GM21367 (cell line): ENCODE measurements at regions not wholly inside any gene's neighbourhood (a gene's known extent, or its start where the extent isn't known, plus 50 kb on each side); places are given as distances from the start of the nearest gene placed in this dataset.
"Not testable (repeated sequence)": the region's sequence is repeated elsewhere in the genome, so short reads cannot be mapped to it uniquely, and the experiment has no call there.

ENCODE experiments used
- ATAC-seq: cut with Tn5 transposase; IDR thresholded peaks from one replicate; pipeline ENCODE4 v1.9.1; 2021; ENCODE audit not compliant: unreplicated experiment

GRCh38 chr5:13248253-13248652 lies 696.2 kb downstream of the DNAH5 start:
- ATAC-seq, result no peak

GRCh38 chr5:13246053-13246452 lies 698.4 kb downstream of the DNAH5 start:
- no peak for ATAC-seq

GRCh38 chr5:13244151-13244550 lies 700.3 kb downstream of the DNAH5 start:
- ATAC-seq, result no peak

- no peak for ATAC-seq
Measured at GRCh38 chr5:13227513-13227912, 717.0 kb downstream of the DNAH5 start.

GRCh38 chr5:13218518-13218917 lies 726.0 kb downstream of the DNAH5 start:
- no peak for ATAC-seq

- no peak for ATAC-seq
Measured at GRCh38 chr5:13217636-13218035, 726.9 kb downstream of the DNAH5 start.

- ATAC-seq, result no peak
Measured at GRCh38 chr5:13215806-13216205, 728.7 kb downstream of the DNAH5 start.

- no peak for ATAC-seq
Measured at GRCh38 chr5:13215370-13215769, 729.1 kb downstream of the DNAH5 start.

- ATAC-seq, result no peak
Measured at GRCh38 chr5:13214182-13214581, 730.3 kb downstream of the DNAH5 start.

- ATAC-seq, result no peak
Measured at GRCh38 chr5:13212886-13213285, 731.6 kb downstream of the DNAH5 start.

GRCh38 chr5:13211064-13211463 lies 733.4 kb downstream of the DNAH5 start:
- no peak for ATAC-seq

- no peak for ATAC-seq
Measured at GRCh38 chr5:13207112-13207511, 737.4 kb downstream of the DNAH5 start.

- no peak for ATAC-seq
Measured at GRCh38 chr5:13201022-13201421, 743.5 kb downstream of the DNAH5 start.

GRCh38 chr5:13198226-13198625 lies 746.3 kb downstream of the DNAH5 start:
- ATAC-seq, result not testable (repeated sequence)

- no peak for ATAC-seq
Measured at GRCh38 chr5:13189532-13189931, 755.0 kb downstream of the DNAH5 start.

- no peak for ATAC-seq
Measured at GRCh38 chr5:13188371-13188770, 756.1 kb downstream of the DNAH5 start.

- no peak for ATAC-seq
Measured at GRCh38 chr5:13187186-13187585, 757.3 kb downstream of the DNAH5 start.

- no peak for ATAC-seq
Measured at GRCh38 chr5:13186177-13186576, 758.3 kb downstream of the DNAH5 start.

- ATAC-seq, result no peak
Measured at GRCh38 chr5:13179407-13180087, 764.9 kb downstream of the DNAH5 start.

- no peak for ATAC-seq
Measured at GRCh38 chr5:13143630-13144029, 800.9 kb downstream of the DNAH5 start.

GRCh38 chr5:13143214-13143613 lies 801.3 kb downstream of the DNAH5 start:
- no peak for ATAC-seq

- ATAC-seq, result no peak
Measured at GRCh38 chr5:13133951-13134350, 810.5 kb downstream of the DNAH5 start.

GRCh38 chr5:13115476-13115875 lies 829.0 kb downstream of the DNAH5 start:
- ATAC-seq, result no peak
